SK-N-SH (cell line): ENCODE measurements at regions not wholly inside any gene's neighbourhood (a gene's known extent, or its start where the extent isn't known, plus 50 kb on each side); places are given as distances from the start of the nearest gene placed in this dataset.

Source experiments
- GABPA ChIP-seq: IDR thresholded peaks from 2 replicates; pipeline ENCODE4 v1.4.0; 2012; ENCODE audit warnings: low read depth, mild to moderate bottlenecking
- POLR2AphosphoS5 ChIP-seq: IDR thresholded peaks from 2 replicates; pipeline ENCODE4 v1.6.1; 2012; ENCODE audit warnings: low read depth, low read length
- TAF1 ChIP-seq: IDR thresholded peaks from 2 replicates; pipeline ENCODE4 v1.6.1; 2012; ENCODE audit warnings: low read depth, mild to moderate bottlenecking, low read length, moderate library complexity, borderline replicate concordance

DNA sequence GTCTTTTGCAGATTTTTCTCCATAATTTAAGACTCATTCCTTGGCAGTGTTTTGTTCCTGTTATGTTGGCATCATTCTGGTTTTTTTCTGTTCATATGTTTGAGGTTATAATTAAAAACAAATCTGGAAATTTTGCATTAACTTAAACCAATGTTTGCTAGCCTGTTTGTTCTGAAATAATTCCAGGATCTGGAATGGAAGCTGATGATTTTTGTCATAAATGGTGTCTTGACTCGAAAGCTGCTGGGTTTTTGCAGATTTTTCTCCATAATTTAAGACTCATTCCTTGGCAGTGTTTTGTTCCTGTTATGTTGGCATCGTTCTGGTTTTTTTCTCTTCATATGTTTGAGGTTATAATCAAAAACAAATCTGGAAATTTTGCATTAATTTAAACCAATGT lies 318.7 kb upstream of the IRX4 start:
- TF ChIP-seq TAF1 (no peak), POLR2AphosphoS5 (no peak), GABPA (no peak)
